Neutrophil (primary cell): ENCODE measurements at regions not wholly inside any gene's neighbourhood (a gene's known extent, or its start where the extent isn't known, plus 50 kb on each side); places are given as distances from the start of the nearest gene placed in this dataset.

Source experiments
- H3K27ac ChIP-seq: fragments of 200-600 bp; sonication (generic); 2 replicates; pipeline ENCODE4 v1.5.1; 2016; ENCODE audit warnings: mild to moderate bottlenecking, moderate library complexity
- H3K27me3 ChIP-seq: fragments of 200-600 bp; sonication (generic); 2 replicates; pipeline ENCODE4 v1.6.0; 2016; ENCODE audit warnings: mild to moderate bottlenecking
- H3K36me3 ChIP-seq: fragments of 200-600 bp; sonication (generic); 2 replicates; pipeline ENCODE4 v1.5.1; 2017
- H3K4me1 ChIP-seq, 2 experiments: fragments of 200-600 bp in 1 of 2; sonication (generic) in 1 of 2; 1 replicate in 1 of 2; 2 replicates in 1 of 2; pipeline versions ENCODE4 v1.5.1 to v1.6.1; 2013 to 2016; ENCODE audit warnings: low read depth in 1 of 2, low read length in 1 of 2, mild to moderate bottlenecking in 1 of 2, moderate library complexity in 1 of 2; ENCODE audit not compliant: control insufficient read depth in 1 of 2, insufficient read depth in 1 of 2
- H3K4me3 ChIP-seq, 2 experiments: fragments of 200-600 bp in 1 of 2; sonication (generic) in 1 of 2; 1 replicate in 1 of 2; 2 replicates in 1 of 2; pipeline ENCODE4 v1.5.1; 2013 to 2016; ENCODE audit warnings: low read depth in 1 of 2, low read length in 1 of 2, mild to moderate bottlenecking in 1 of 2, moderate library complexity in 1 of 2
- H3K9me3 ChIP-seq: fragments of 200-600 bp; sonication (generic); 2 replicates; pipeline ENCODE4 v1.5.1; 2016
- TF ChIP-seq, protein P1 (sequence below): fragments of 200-600 bp; sonication (generic); IDR thresholded peaks from 2 replicates; pipeline ENCODE4 v1.5.1; 2016; ENCODE audit warnings: antibody characterized with exemption

DNA sequence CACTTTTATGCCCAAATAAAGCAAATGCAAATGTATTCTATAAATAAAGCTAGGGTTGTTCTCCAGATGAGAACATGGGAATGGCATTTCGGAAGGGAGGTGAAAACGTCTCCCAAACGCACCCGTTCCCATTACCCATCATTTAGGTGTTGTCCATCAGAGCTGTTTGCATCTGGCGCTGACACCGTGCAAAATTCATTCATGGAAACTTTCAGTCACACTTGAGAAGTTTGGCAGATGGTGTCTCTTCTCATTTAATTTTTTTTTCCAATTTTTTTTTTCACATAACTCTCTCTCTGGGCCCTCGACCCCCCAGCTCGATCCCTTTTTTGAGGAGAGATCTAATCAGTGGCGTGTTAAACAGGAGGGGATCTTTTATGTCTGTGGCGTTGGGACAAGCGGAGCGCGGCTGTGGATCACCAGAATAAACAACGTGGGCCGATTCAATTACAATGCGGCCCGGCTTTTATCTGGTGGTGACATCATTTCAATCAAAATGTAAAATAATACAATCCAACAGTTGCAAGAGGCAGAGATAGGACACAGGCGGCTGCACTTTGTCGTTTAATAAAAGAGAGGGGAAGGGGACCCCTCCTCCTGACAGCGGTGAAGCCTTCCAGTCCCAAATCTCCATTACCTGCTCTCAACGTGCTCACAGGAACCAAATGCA, 246.1 kb upstream of the IRX4 start:
- Histone ChIP-seq H3K27me3 (peaks cover 4% of the 10 kb centered on the region), H3K9me3 (no peaks in the 10 kb centered on the region), H3K36me3 (no peaks in the 10 kb centered on the region), H3K4me3 (no peak overlapping the region), H3K27ac (no peak overlapping the region), H3K4me1 (no peaks in the 10 kb centered on the region)
- TF ChIP-seq, protein P1, sequence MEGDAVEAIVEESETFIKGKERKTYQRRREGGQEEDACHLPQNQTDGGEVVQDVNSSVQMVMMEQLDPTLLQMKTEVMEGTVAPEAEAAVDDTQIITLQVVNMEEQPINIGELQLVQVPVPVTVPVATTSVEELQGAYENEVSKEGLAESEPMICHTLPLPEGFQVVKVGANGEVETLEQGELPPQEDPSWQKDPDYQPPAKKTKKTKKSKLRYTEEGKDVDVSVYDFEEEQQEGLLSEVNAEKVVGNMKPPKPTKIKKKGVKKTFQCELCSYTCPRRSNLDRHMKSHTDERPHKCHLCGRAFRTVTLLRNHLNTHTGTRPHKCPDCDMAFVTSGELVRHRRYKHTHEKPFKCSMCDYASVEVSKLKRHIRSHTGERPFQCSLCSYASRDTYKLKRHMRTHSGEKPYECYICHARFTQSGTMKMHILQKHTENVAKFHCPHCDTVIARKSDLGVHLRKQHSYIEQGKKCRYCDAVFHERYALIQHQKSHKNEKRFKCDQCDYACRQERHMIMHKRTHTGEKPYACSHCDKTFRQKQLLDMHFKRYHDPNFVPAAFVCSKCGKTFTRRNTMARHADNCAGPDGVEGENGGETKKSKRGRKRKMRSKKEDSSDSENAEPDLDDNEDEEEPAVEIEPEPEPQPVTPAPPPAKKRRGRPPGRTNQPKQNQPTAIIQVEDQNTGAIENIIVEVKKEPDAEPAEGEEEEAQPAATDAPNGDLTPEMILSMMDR: no peak

DNA sequence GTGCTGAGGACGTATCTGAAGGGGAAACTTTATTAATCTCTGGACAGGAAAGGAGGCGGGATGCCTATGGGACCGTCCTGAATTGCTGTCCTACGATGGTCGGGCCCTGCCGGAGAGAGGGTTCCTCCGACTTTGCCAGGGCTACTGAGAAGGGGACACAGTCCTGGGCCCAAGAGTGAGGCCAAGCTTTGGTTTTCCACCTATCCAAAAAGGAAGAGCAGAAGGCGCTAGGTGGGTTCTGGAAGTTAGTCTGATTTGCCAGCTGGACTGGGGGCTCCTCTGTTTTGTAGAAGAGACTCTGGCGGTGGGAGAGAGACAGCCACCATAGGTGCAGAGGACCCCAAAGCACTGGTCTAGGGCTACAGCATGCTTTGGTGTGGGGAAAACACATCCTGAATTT, 243.8 kb upstream of the IRX4 start:
- H3K4me1 ChIP-seq: no peaks in the 10 kb centered on the region
- H3K36me3 ChIP-seq: no peaks in the 10 kb centered on the region
- no peak overlapping the region for H3K27ac ChIP-seq
- peaks cover 4% of the 10 kb centered on the region for H3K27me3 ChIP-seq
- H3K4me3 ChIP-seq: no peak overlapping the region
- H3K9me3 ChIP-seq: no peaks in the 10 kb centered on the region
- TF ChIP-seq, protein P1: no peak

DNA sequence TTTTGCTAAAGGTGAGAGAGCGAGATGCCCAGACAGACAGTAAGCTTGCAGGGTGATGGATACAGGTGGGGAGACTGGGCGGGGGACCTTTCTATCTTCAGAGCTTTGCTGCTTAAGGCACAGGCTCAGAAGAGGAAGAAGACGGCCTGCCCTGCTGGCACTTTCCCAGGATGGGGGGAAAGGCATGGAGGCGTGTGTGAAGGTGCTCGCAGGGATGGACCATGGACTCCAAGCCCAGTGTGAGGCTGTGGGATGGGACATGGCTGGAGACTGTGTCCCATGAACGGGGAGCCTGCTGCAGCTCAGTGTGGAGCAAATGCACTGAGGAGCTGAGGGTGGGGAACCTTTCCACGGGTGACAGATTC, 243.2 kb upstream of the IRX4 start:
- Histone ChIP-seq H3K36me3 (no peaks in the 10 kb centered on the region), H3K4me3 (no peak overlapping the region), H3K27me3 (peaks cover 4% of the 10 kb centered on the region), H3K4me1 (no peaks in the 10 kb centered on the region), H3K27ac (no peak overlapping the region), H3K9me3 (no peaks in the 10 kb centered on the region)
- TF ChIP-seq, protein P1: no peak

DNA sequence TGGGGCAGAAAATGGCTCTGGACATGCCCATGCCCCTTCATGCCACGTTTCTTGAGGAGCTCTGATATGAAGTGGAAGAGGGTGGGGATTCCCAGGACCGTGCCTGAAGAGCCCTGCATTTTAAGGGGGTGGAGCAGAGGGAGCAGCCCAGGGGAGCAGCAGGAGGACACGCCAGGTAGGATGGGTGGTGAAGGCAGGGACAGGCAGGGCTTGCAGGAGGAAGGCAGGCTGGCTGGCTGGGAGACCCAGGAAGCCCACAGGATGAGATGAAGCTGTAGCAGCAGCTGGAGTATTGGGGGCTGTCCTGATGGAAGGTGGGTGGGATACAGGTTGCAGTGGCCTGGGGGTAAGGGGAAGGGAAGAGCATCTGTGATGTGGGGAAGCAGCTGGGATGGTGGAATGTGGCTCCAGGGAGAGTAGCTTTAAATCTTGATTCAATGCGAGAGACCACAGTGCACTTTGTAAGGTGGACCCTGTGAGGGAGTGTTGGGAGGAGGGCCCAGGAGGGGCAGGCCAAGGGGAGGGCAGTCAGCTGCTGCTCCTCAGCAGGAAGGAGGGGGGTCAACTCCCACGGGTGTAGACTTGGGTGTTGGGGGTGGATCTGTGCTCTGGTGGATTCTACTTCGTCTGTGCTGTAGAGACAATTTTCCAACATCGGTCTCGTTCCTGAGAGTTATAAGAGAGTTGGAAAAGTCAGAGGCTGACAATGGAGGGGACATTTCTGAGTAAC, 242.6 kb upstream of the IRX4 start:
- peaks cover 4% of the 10 kb centered on the region for H3K27me3 ChIP-seq
- no peaks in the 10 kb centered on the region for H3K36me3 ChIP-seq
- no peaks in the 10 kb centered on the region for H3K9me3 ChIP-seq
- no peak overlapping the region for H3K4me3 ChIP-seq
- TF ChIP-seq, protein P1: no peak
- no peaks in the 10 kb centered on the region for H3K4me1 ChIP-seq
- no peak overlapping the region for H3K27ac ChIP-seq

GRCh38 chr5:2124434-2125170, 241.9 kb upstream of the IRX4 start:
- Histone ChIP-seq H3K27me3 (peaks cover 1% of the 10 kb centered on the region), H3K36me3 (no peaks in the 10 kb centered on the region), H3K27ac (no peak overlapping the region), H3K4me1 (no peaks in the 10 kb centered on the region), H3K9me3 (no peaks in the 10 kb centered on the region), H3K4me3 (no peak overlapping the region)
- TF ChIP-seq, protein P1: no peak
